ENCODE measurements at regions not wholly inside any gene's neighbourhood (a gene's known extent, or its start where the extent isn't known, plus 50 kb on each side); places are given as distances from the start of the nearest gene placed in this dataset.

DNA sequence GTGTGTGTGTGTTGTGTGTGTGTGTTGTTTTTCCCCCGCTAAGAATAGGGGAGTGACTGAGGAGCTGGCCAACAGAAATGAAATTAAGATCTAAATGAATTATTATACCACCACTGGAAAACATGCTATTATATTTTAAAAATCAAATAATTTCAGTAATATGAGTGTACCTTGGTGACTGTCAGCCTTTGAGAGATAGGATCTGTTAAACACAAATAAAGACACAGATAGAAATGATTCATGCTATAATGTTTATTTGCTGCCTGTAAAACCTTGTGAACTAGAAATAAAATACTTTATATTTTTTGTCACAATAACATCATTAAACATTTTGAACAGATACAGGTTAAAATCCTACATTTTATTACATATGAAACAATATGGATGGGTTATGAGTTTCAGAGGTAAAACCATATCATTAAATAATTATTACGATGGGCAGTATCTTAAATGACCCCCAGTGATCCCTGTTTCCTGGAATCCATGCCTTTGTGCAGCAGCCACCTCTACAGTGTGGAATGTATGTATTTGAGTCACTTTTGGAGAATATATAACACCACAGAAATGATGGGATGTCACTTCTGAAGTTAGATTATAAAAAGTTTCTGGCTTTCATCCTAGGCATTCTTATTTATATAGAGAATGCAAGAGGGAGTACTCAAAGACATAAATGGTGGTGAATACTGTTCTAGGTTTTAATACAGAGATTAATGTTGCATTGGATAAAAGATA lies 617.2 kb downstream of the CDH18 start:
- Histone ChIP-seq H3K9ac (ENCODE audit: low read length) (no peak overlapping the region), H3K14ac (ENCODE audit: low read length) (no peak overlapping the region), H4K12ac (ENCODE audit: low read depth, low read length) (no peak overlapping the region), H4K8ac (ENCODE audit: low read depth, low read length) (no peak overlapping the region), H2AK5ac (ENCODE audit: low read length) (no peak overlapping the region), H3K4me3 (ENCODE audit: low read depth, low read length) (no peak overlapping the region), H2BK12ac (ENCODE audit: low read length) (no peak overlapping the region), H2AFZ (ENCODE audit: insufficient read depth, low read length, poor library complexity) (no peak overlapping the region), H3K9me3 (ENCODE audit: insufficient read depth, low read depth, low read length) (no peaks in the 10 kb centered on the region), H2BK120ac (ENCODE audit: insufficient read depth, low read length, poor library complexity) (no peak overlapping the region), H3K27ac (ENCODE audit: low read depth, low read length) (no peak overlapping the region), H3K23ac (ENCODE audit: low read length) (no peak overlapping the region), H3K27me3 (ENCODE audit: insufficient read depth, low read length) (no peaks in the 10 kb centered on the region), H3K79me1 (ENCODE audit: low read length) (no peaks in the 10 kb centered on the region), H3K18ac (ENCODE audit: low read length) (no peak overlapping the region), H3K36me3 (ENCODE audit: control insufficient read depth in 1 of 2, insufficient read depth in 2 of 2, low read length in 2 of 2) (no peaks in the 10 kb centered on the region), H3K4me2 (ENCODE audit: low read length) (no peak overlapping the region), H3K4me1 (ENCODE audit: control insufficient read depth in 1 of 2, insufficient read depth in 2 of 2, low read length in 2 of 2) (no peaks in the 10 kb centered on the region), H2BK5ac (ENCODE audit: low read depth, low read length, poor library complexity) (no peak overlapping the region), H3K79me2 (ENCODE audit: control insufficient read depth, insufficient read depth, low read length, poor library complexity) (no peaks in the 10 kb centered on the region), H4K91ac (ENCODE audit: low read depth, low read length) (no peak overlapping the region), H3K4ac (ENCODE audit: low read depth, low read length) (no peak overlapping the region)
- DNase-seq = no peak
- WGBS (ENCODE audit: extremely low coverage, insufficient coverage, insufficient read length) = no CpG with 5 or more reads among the region's 2 CpGs

DNA sequence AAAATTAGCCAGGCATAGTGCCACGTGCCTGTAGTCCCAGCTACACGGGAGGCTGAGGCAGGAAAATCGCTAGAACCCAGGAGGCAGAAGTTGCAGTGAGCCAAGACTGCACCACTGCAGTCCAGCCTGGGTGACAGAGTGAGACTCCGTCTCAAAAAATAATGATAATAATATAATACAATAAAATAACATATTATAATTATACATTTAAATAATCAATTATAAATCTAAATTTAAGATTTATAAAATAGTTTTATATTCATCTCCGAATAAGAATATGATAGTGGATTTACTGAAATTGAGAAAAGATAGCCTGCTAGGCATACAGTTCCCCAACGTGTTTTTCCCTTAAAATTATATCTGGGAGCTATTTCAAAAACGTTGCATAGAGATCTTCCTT lies 599.6 kb downstream of the CDH18 start:
- Histone ChIP-seq H4K91ac (ENCODE audit: low read depth, low read length) (no peak overlapping the region), H2BK5ac (ENCODE audit: low read depth, low read length, poor library complexity) (no peak overlapping the region), H4K12ac (ENCODE audit: low read depth, low read length) (no peak overlapping the region), H2BK12ac (ENCODE audit: low read length) (no peak overlapping the region), H3K14ac (ENCODE audit: low read length) (no peak overlapping the region), H3K9ac (ENCODE audit: low read length) (no peak overlapping the region), H2AFZ (ENCODE audit: insufficient read depth, low read length, poor library complexity) (no peak overlapping the region), H3K27me3 (ENCODE audit: insufficient read depth, low read length) (no peaks in the 10 kb centered on the region), H3K4me3 (ENCODE audit: low read depth, low read length) (no peak overlapping the region), H2AK5ac (ENCODE audit: low read length) (no peak overlapping the region), H3K79me1 (ENCODE audit: low read length) (no peaks in the 10 kb centered on the region), H3K9me3 (ENCODE audit: insufficient read depth, low read depth, low read length) (no peaks in the 10 kb centered on the region), H3K79me2 (ENCODE audit: control insufficient read depth, insufficient read depth, low read length, poor library complexity) (no peaks in the 10 kb centered on the region), H3K4ac (ENCODE audit: low read depth, low read length) (no peak overlapping the region), H3K36me3 (ENCODE audit: control insufficient read depth in 1 of 2, insufficient read depth in 2 of 2, low read length in 2 of 2) (no peaks in the 10 kb centered on the region), H3K23ac (ENCODE audit: low read length) (no peak overlapping the region), H4K8ac (ENCODE audit: low read depth, low read length) (no peak overlapping the region), H3K4me2 (ENCODE audit: low read length) (no peak overlapping the region), H3K27ac (ENCODE audit: low read depth, low read length) (no peak overlapping the region), H3K18ac (ENCODE audit: low read length) (no peak overlapping the region), H3K4me1 (ENCODE audit: control insufficient read depth in 1 of 2, insufficient read depth in 2 of 2, low read length in 2 of 2) (no peaks in the 10 kb centered on the region), H2BK120ac (ENCODE audit: insufficient read depth, low read length, poor library complexity) (no peak overlapping the region)
- DNase-seq = no peak
- WGBS (ENCODE audit: extremely low coverage, insufficient coverage, insufficient read length) = no CpG with 5 or more reads among the region's 7 CpGs

DNA sequence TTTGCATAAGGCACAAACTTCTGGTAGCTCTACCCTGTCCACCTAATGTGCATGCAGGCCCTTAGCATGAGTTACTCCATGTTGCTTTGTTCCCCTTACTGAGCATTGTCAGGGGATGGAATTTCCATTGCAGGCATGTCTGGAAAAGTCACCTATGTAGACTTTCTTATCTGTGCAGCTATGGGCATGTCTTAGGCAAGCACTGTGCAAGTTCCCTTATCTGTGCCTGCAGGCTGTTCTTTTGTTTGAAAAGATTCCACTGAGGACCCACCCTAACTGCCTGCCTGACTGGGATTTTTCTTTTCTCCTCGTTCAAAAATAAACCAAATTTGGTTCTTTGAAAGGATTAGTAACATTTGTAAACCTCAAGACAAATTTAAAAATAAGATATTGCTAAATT lies 587.0 kb downstream of the CDH18 start:
- Histone ChIP-seq H3K27ac (ENCODE audit: low read depth, low read length) (no peak overlapping the region), H3K9me3 (ENCODE audit: insufficient read depth, low read depth, low read length) (peaks cover 2% of the 10 kb centered on the region), H2AFZ (ENCODE audit: insufficient read depth, low read length, poor library complexity) (no peak overlapping the region), H3K4me2 (ENCODE audit: low read length) (no peak overlapping the region), H4K12ac (ENCODE audit: low read depth, low read length) (no peak overlapping the region), H2BK12ac (ENCODE audit: low read length) (no peak overlapping the region), H3K14ac (ENCODE audit: low read length) (no peak overlapping the region), H2BK5ac (ENCODE audit: low read depth, low read length, poor library complexity) (no peak overlapping the region), H3K4ac (ENCODE audit: low read depth, low read length) (no peak overlapping the region), H3K79me1 (ENCODE audit: low read length) (no peaks in the 10 kb centered on the region), H3K4me3 (ENCODE audit: low read depth, low read length) (no peak overlapping the region), H3K79me2 (ENCODE audit: control insufficient read depth, insufficient read depth, low read length, poor library complexity) (no peaks in the 10 kb centered on the region), H2BK120ac (ENCODE audit: insufficient read depth, low read length, poor library complexity) (no peak overlapping the region), H3K36me3 (ENCODE audit: control insufficient read depth in 1 of 2, insufficient read depth in 2 of 2, low read length in 2 of 2) (no peaks in the 10 kb centered on the region), H3K9ac (ENCODE audit: low read length) (no peak overlapping the region), H3K4me1 (ENCODE audit: control insufficient read depth in 1 of 2, insufficient read depth in 2 of 2, low read length in 2 of 2) (no peaks in the 10 kb centered on the region), H3K18ac (ENCODE audit: low read length) (no peak overlapping the region), H4K8ac (ENCODE audit: low read depth, low read length) (no peak overlapping the region), H4K91ac (ENCODE audit: low read depth, low read length) (no peak overlapping the region), H3K27me3 (ENCODE audit: insufficient read depth, low read length) (no peaks in the 10 kb centered on the region), H2AK5ac (ENCODE audit: low read length) (no peak overlapping the region), H3K23ac (ENCODE audit: low read length) (no peak overlapping the region)
- WGBS (ENCODE audit: extremely low coverage, insufficient coverage, insufficient read length) = no CpG with 5 or more reads among the region's 1 CpG
- DNase-seq = peak; percentile 54 to 81

DNA sequence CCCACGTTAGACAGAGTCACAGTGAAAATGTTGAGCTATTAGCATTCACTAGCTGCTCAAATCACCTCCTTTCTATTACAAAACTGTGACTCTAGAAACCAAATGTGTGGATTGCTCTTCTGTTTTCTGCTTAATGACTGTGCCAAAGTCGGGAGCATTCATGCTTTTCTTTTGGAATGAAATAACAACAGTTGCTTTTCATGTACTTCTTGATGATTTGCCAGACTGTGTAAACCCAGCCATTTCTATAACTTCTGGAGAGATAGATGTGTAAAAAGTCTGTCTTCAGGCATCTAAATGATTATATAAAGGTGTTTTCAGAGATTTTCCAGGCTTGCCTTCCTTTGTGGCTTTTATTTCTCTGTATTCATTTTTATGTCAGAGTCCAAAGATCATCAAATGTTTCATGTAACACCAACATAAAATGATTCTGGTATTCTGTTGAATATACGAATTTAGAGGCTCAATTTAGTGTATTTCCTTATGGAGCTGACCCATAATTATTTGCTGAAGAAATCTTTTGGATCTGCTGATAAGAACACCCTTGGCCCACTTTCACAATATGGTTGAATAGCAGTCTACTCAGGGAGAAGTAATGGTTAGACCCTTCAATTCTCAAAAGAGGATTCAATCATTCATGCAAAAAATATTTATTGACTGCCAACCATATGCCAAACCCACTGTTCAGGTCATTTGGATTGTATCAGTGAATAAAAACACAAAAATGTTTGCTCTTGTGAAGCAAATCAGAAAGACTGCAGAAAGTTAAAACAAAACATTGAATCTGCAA lies 581.2 kb downstream of the CDH18 start:
- WGBS (ENCODE audit: extremely low coverage, insufficient coverage, insufficient read length) = no CpG with 5 or more reads among the region's 3 CpGs
- H3K79me2 ChIP-seq (ENCODE audit: control insufficient read depth, insufficient read depth, low read length, poor library complexity) = no peaks in the 10 kb centered on the region
- no peak overlapping the region for H3K4me2 ChIP-seq (ENCODE audit: low read length)
- H3K36me3 ChIP-seq (ENCODE audit: control insufficient read depth in 1 of 2, insufficient read depth in 2 of 2, low read length in 2 of 2) = no peaks in the 10 kb centered on the region
- no peak overlapping the region for H3K27ac ChIP-seq (ENCODE audit: low read depth, low read length)
- H3K4me1 ChIP-seq (ENCODE audit: control insufficient read depth in 1 of 2, insufficient read depth in 2 of 2, low read length in 2 of 2) = no peaks in the 10 kb centered on the region
- no peak overlapping the region for H2AK5ac ChIP-seq (ENCODE audit: low read length)
- H3K79me1 ChIP-seq (ENCODE audit: low read length) = no peaks in the 10 kb centered on the region
- no peak overlapping the region for H2BK12ac ChIP-seq (ENCODE audit: low read length)
- no peak overlapping the region for H2BK120ac ChIP-seq (ENCODE audit: insufficient read depth, low read length, poor library complexity)
- H4K12ac ChIP-seq (ENCODE audit: low read depth, low read length) = no peak overlapping the region
- peaks cover 2% of the 10 kb centered on the region for H3K9me3 ChIP-seq (ENCODE audit: insufficient read depth, low read depth, low read length)
- H4K91ac ChIP-seq (ENCODE audit: low read depth, low read length) = no peak overlapping the region
- no peak overlapping the region for H3K18ac ChIP-seq (ENCODE audit: low read length)
- H3K14ac ChIP-seq (ENCODE audit: low read length) = no peak overlapping the region
- no peak overlapping the region for H3K4ac ChIP-seq (ENCODE audit: low read depth, low read length)
- no peaks in the 10 kb centered on the region for H3K27me3 ChIP-seq (ENCODE audit: insufficient read depth, low read length)
- no peak overlapping the region for H3K9ac ChIP-seq (ENCODE audit: low read length)
- no peak overlapping the region for H3K4me3 ChIP-seq (ENCODE audit: low read depth, low read length)
- H2BK5ac ChIP-seq (ENCODE audit: low read depth, low read length, poor library complexity) = no peak overlapping the region
- H4K8ac ChIP-seq (ENCODE audit: low read depth, low read length) = no peak overlapping the region
- no peak overlapping the region for H3K23ac ChIP-seq (ENCODE audit: low read length)
- no peak overlapping the region for H2AFZ ChIP-seq (ENCODE audit: insufficient read depth, low read length, poor library complexity)
- no peak for DNase-seq

Data from trophoblast cell (in vitro differentiated cells and primary cell).